ENCODE measurements at regions not wholly inside any gene's neighbourhood (a gene's known extent, or its start where the extent isn't known, plus 50 kb on each side); places are given as distances from the start of the nearest gene placed in this dataset.

GRCh38 chr6:105781248-105781647 lies 304.9 kb upstream of the PRDM1 start:
- no peaks in the 10 kb centered on the region for H3K27me3 ChIP-seq (ENCODE audit: control insufficient read depth, insufficient read depth, low read length)
- H3K9me3 ChIP-seq (ENCODE audit: control insufficient read depth, low read depth, low read length) = no peaks in the 10 kb centered on the region
- no peak overlapping the region for H3K9ac ChIP-seq (ENCODE audit: low read length)
- no peak overlapping the region for H3K4me3 ChIP-seq (ENCODE audit: low read length)
- no peaks in the 10 kb centered on the region for H3K4me1 ChIP-seq (ENCODE audit: control insufficient read depth, low read depth, low read length)
- no peaks in the 10 kb centered on the region for H3K36me3 ChIP-seq (ENCODE audit: control insufficient read depth, low read depth, low read length)
- no peak overlapping the region for H3K27ac ChIP-seq (ENCODE audit: low read length)

GRCh38 chr6:105780146-105780860 lies 305.8 kb upstream of the PRDM1 start:
- H3K9ac ChIP-seq (ENCODE audit: low read length) = no peak overlapping the region
- no peak overlapping the region for H3K27ac ChIP-seq (ENCODE audit: low read length)
- no peaks in the 10 kb centered on the region for H3K4me1 ChIP-seq (ENCODE audit: control insufficient read depth, low read depth, low read length)
- no peak overlapping the region for H3K4me3 ChIP-seq (ENCODE audit: low read length)
- no peaks in the 10 kb centered on the region for H3K36me3 ChIP-seq (ENCODE audit: control insufficient read depth, low read depth, low read length)
- H3K27me3 ChIP-seq (ENCODE audit: control insufficient read depth, insufficient read depth, low read length) = no peaks in the 10 kb centered on the region
- peaks cover 6% of the 10 kb centered on the region for H3K9me3 ChIP-seq (ENCODE audit: control insufficient read depth, low read depth, low read length)

- no peaks in the 10 kb centered on the region for H3K36me3 ChIP-seq (ENCODE audit: control insufficient read depth, low read depth, low read length)
- peaks cover 9% of the 10 kb centered on the region for H3K9me3 ChIP-seq (ENCODE audit: control insufficient read depth, low read depth, low read length)
- no peak overlapping the region for H3K9ac ChIP-seq (ENCODE audit: low read length)
- H3K27me3 ChIP-seq (ENCODE audit: control insufficient read depth, insufficient read depth, low read length) = no peaks in the 10 kb centered on the region
- H3K27ac ChIP-seq (ENCODE audit: low read length) = no peak overlapping the region
- no peak overlapping the region for H3K4me3 ChIP-seq (ENCODE audit: low read length)
- no peaks in the 10 kb centered on the region for H3K4me1 ChIP-seq (ENCODE audit: control insufficient read depth, low read depth, low read length)
Observed at GRCh38 chr6:105779110-105779509, 307.0 kb upstream of the PRDM1 start.

- no peak overlapping the region for H3K27ac ChIP-seq (ENCODE audit: low read length)
- no peak overlapping the region for H3K9ac ChIP-seq (ENCODE audit: low read length)
- no peaks in the 10 kb centered on the region for H3K36me3 ChIP-seq (ENCODE audit: control insufficient read depth, low read depth, low read length)
- H3K4me1 ChIP-seq (ENCODE audit: control insufficient read depth, low read depth, low read length) = no peaks in the 10 kb centered on the region
- H3K27me3 ChIP-seq (ENCODE audit: control insufficient read depth, insufficient read depth, low read length) = no peaks in the 10 kb centered on the region
- no peak overlapping the region for H3K4me3 ChIP-seq (ENCODE audit: low read length)
- H3K9me3 ChIP-seq (ENCODE audit: control insufficient read depth, low read depth, low read length) = peaks cover 9% of the 10 kb centered on the region
Observed at GRCh38 chr6:105775095-105775494, 311.0 kb upstream of the PRDM1 start.

GRCh38 chr6:105774247-105774646 lies 311.9 kb upstream of the PRDM1 start:
- Histone ChIP-seq H3K4me1 (ENCODE audit: control insufficient read depth, low read depth, low read length) (no peaks in the 10 kb centered on the region), H3K9ac (ENCODE audit: low read length) (no peak overlapping the region), H3K4me3 (ENCODE audit: low read length) (no peak overlapping the region), H3K36me3 (ENCODE audit: control insufficient read depth, low read depth, low read length) (no peaks in the 10 kb centered on the region), H3K27ac (ENCODE audit: low read length) (no peak overlapping the region), H3K9me3 (ENCODE audit: control insufficient read depth, low read depth, low read length) (peaks cover 9% of the 10 kb centered on the region), H3K27me3 (ENCODE audit: control insufficient read depth, insufficient read depth, low read length) (no peaks in the 10 kb centered on the region)

- no peak overlapping the region for H3K4me3 ChIP-seq (ENCODE audit: low read length)
- no peaks in the 10 kb centered on the region for H3K36me3 ChIP-seq (ENCODE audit: control insufficient read depth, low read depth, low read length)
- H3K27ac ChIP-seq (ENCODE audit: low read length) = no peak overlapping the region
- no peak overlapping the region for H3K9ac ChIP-seq (ENCODE audit: low read length)
- H3K27me3 ChIP-seq (ENCODE audit: control insufficient read depth, insufficient read depth, low read length) = no peaks in the 10 kb centered on the region
- H3K9me3 ChIP-seq (ENCODE audit: control insufficient read depth, low read depth, low read length) = peaks cover 9% of the 10 kb centered on the region
- H3K4me1 ChIP-seq (ENCODE audit: control insufficient read depth, low read depth, low read length) = no peaks in the 10 kb centered on the region
Observed at GRCh38 chr6:105771313-105771970, 314.7 kb upstream of the PRDM1 start.

- Histone ChIP-seq H3K27ac (ENCODE audit: low read length) (no peak overlapping the region), H3K36me3 (ENCODE audit: control insufficient read depth, low read depth, low read length) (no peaks in the 10 kb centered on the region), H3K9ac (ENCODE audit: low read length) (no peak overlapping the region), H3K4me1 (ENCODE audit: control insufficient read depth, low read depth, low read length) (no peaks in the 10 kb centered on the region), H3K27me3 (ENCODE audit: control insufficient read depth, insufficient read depth, low read length) (no peaks in the 10 kb centered on the region), H3K9me3 (ENCODE audit: control insufficient read depth, low read depth, low read length) (no peaks in the 10 kb centered on the region), H3K4me3 (ENCODE audit: low read length) (no peak overlapping the region)
Observed at GRCh38 chr6:105769987-105770386, 316.1 kb upstream of the PRDM1 start.

GRCh38 chr6:105769197-105769596 lies 316.9 kb upstream of the PRDM1 start:
- H3K4me1 ChIP-seq (ENCODE audit: control insufficient read depth, low read depth, low read length) = no peaks in the 10 kb centered on the region
- H3K4me3 ChIP-seq (ENCODE audit: low read length) = no peak overlapping the region
- H3K27me3 ChIP-seq (ENCODE audit: control insufficient read depth, insufficient read depth, low read length) = no peaks in the 10 kb centered on the region
- no peaks in the 10 kb centered on the region for H3K36me3 ChIP-seq (ENCODE audit: control insufficient read depth, low read depth, low read length)
- H3K27ac ChIP-seq (ENCODE audit: low read length) = no peak overlapping the region
- no peaks in the 10 kb centered on the region for H3K9me3 ChIP-seq (ENCODE audit: control insufficient read depth, low read depth, low read length)
- H3K9ac ChIP-seq (ENCODE audit: low read length) = no peak overlapping the region

GRCh38 chr6:105767541-105767940 lies 318.6 kb upstream of the PRDM1 start:
- no peak overlapping the region for H3K9ac ChIP-seq (ENCODE audit: low read length)

GRCh38 chr6:105765239-105765638 lies 320.9 kb upstream of the PRDM1 start:
- Histone ChIP-seq H3K4me1 (ENCODE audit: control insufficient read depth, low read depth, low read length) (no peaks in the 10 kb centered on the region), H3K36me3 (ENCODE audit: control insufficient read depth, low read depth, low read length) (no peaks in the 10 kb centered on the region), H3K9me3 (ENCODE audit: control insufficient read depth, low read depth, low read length) (no peaks in the 10 kb centered on the region), H3K27me3 (ENCODE audit: control insufficient read depth, insufficient read depth, low read length) (no peaks in the 10 kb centered on the region), H3K27ac (ENCODE audit: low read length) (no peak overlapping the region), H3K9ac (ENCODE audit: low read length) (no peak overlapping the region), H3K4me3 (ENCODE audit: low read length) (no peak overlapping the region)

More at GRCh38 chr6:105767541-105767940, 318.6 kb upstream of the PRDM1 start:
- Histone ChIP-seq H3K27me3 (ENCODE audit: control insufficient read depth, insufficient read depth, low read length) (no peaks in the 10 kb centered on the region), H3K4me3 (ENCODE audit: low read length) (no peak overlapping the region), H3K9me3 (ENCODE audit: control insufficient read depth, low read depth, low read length) (no peaks in the 10 kb centered on the region), H3K27ac (ENCODE audit: low read length) (no peak overlapping the region), H3K36me3 (ENCODE audit: control insufficient read depth, low read depth, low read length) (no peaks in the 10 kb centered on the region), H3K4me1 (ENCODE audit: control insufficient read depth, low read depth, low read length) (no peaks in the 10 kb centered on the region)

- H3K9me3 ChIP-seq (ENCODE audit: control insufficient read depth, low read depth, low read length) = no peaks in the 10 kb centered on the region
- H3K36me3 ChIP-seq (ENCODE audit: control insufficient read depth, low read depth, low read length) = no peaks in the 10 kb centered on the region
- H3K4me1 ChIP-seq (ENCODE audit: control insufficient read depth, low read depth, low read length) = peaks cover under 1% of the 10 kb centered on the region
- H3K9ac ChIP-seq (ENCODE audit: low read length) = no peak overlapping the region
- no peak overlapping the region for H3K27ac ChIP-seq (ENCODE audit: low read length)
- H3K4me3 ChIP-seq (ENCODE audit: low read length) = no peak overlapping the region
- no peaks in the 10 kb centered on the region for H3K27me3 ChIP-seq (ENCODE audit: control insufficient read depth, insufficient read depth, low read length)
Observed at GRCh38 chr6:105764315-105764714, 321.8 kb upstream of the PRDM1 start.

- no peaks in the 10 kb centered on the region for H3K9me3 ChIP-seq (ENCODE audit: control insufficient read depth, low read depth, low read length)
- no peak overlapping the region for H3K4me3 ChIP-seq (ENCODE audit: low read length)
- no peak overlapping the region for H3K27ac ChIP-seq (ENCODE audit: low read length)
- no peak overlapping the region for H3K9ac ChIP-seq (ENCODE audit: low read length)
- peaks cover 3% of the 10 kb centered on the region for H3K4me1 ChIP-seq (ENCODE audit: control insufficient read depth, low read depth, low read length)
- H3K36me3 ChIP-seq (ENCODE audit: control insufficient read depth, low read depth, low read length) = no peaks in the 10 kb centered on the region
- no peaks in the 10 kb centered on the region for H3K27me3 ChIP-seq (ENCODE audit: control insufficient read depth, insufficient read depth, low read length)
Observed at GRCh38 chr6:105763866-105764265, 322.3 kb upstream of the PRDM1 start.
